ENCODE measurements at regions not wholly inside any gene's neighbourhood (a gene's known extent, or its start where the extent isn't known, plus 50 kb on each side); places are given as distances from the start of the nearest gene placed in this dataset.
A peak's percentile ranks its signal among the peaks of the same experiment; 100 is the strongest.

GRCh38 chr7:52260046-52260665 lies 775.3 kb upstream of the POM121L12 start:
- Mint-ChIP-seq H3K4me1 (ENCODE audit: low read depth, unreplicated experiment) (no peaks in the 10 kb centered on the region), H3K27me3 (ENCODE audit: unreplicated experiment) (no peaks in the 10 kb centered on the region), H3K27ac (ENCODE audit: unreplicated experiment) (no peak overlapping the region), H3K4me3 (ENCODE audit: unreplicated experiment) (no peak overlapping the region), H3K9me3 (ENCODE audit: unreplicated experiment) (peaks cover 2% of the 10 kb centered on the region), H3K36me3 (ENCODE audit: unreplicated experiment) (no peaks in the 10 kb centered on the region)
- no peak for TF ChIP-seq CTCF (IDR thresholded peaks at IDR 0.05; ENCODE audit: partially characterized antibody, unreplicated experiment)
- no peak for DNase-seq

- DNase-seq: no peak
- H3K27me3 Mint-ChIP-seq (ENCODE audit: unreplicated experiment): no peaks in the 10 kb centered on the region
- peaks cover 3% of the 10 kb centered on the region for H3K36me3 Mint-ChIP-seq (ENCODE audit: unreplicated experiment)
- no peak for TF ChIP-seq CTCF (IDR thresholded peaks at IDR 0.05; ENCODE audit: partially characterized antibody, unreplicated experiment)
- H3K4me1 Mint-ChIP-seq (ENCODE audit: low read depth, unreplicated experiment): peaks cover 7% of the 10 kb centered on the region
- no peak overlapping the region for H3K4me3 Mint-ChIP-seq (ENCODE audit: unreplicated experiment)
- no peak overlapping the region for H3K27ac Mint-ChIP-seq (ENCODE audit: unreplicated experiment)
- no peaks in the 10 kb centered on the region for H3K9me3 Mint-ChIP-seq (ENCODE audit: unreplicated experiment)
Observed at GRCh38 chr7:52257890-52258289, 777.5 kb upstream of the POM121L12 start.

- no peak for TF ChIP-seq CTCF (IDR thresholded peaks at IDR 0.05; ENCODE audit: partially characterized antibody, unreplicated experiment)
- peaks cover 2% of the 10 kb centered on the region for H3K9me3 Mint-ChIP-seq (ENCODE audit: unreplicated experiment)
- no peak overlapping the region for H3K4me3 Mint-ChIP-seq (ENCODE audit: unreplicated experiment)
- no peak for DNase-seq
- peak overlapping the region; percentile 65 for H3K27ac Mint-ChIP-seq (ENCODE audit: unreplicated experiment)
- no peaks in the 10 kb centered on the region for H3K27me3 Mint-ChIP-seq (ENCODE audit: unreplicated experiment)
- H3K4me1 Mint-ChIP-seq (ENCODE audit: low read depth, unreplicated experiment): peaks cover 9% of the 10 kb centered on the region
- peaks cover 9% of the 10 kb centered on the region for H3K36me3 Mint-ChIP-seq (ENCODE audit: unreplicated experiment)
Observed at GRCh38 chr7:52254396-52255010, 780.9 kb upstream of the POM121L12 start.

DNA sequence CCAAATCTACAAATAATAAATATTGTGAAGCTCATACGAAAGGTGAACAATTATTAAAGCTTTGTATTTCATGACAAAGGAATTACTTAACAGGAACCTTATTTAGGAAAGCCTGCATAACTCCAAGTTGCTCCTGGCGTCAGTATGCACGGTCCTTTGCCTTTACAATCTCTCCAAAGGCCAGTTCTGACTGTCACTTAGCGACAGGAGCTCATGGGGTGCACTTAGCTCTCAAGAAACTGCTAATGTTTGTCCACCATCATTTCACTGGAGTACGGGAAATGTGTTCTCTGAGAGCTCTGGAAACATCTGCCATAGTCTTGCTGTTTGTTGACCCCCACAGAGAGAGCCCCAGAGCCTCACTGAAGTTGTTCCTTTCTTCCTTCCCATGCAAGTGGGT lies 781.5 kb upstream of the POM121L12 start:
- no peak overlapping the region for H3K4me3 Mint-ChIP-seq (ENCODE audit: unreplicated experiment)
- H3K36me3 Mint-ChIP-seq (ENCODE audit: unreplicated experiment): peaks cover 9% of the 10 kb centered on the region
- no peak overlapping the region for H3K27ac Mint-ChIP-seq (ENCODE audit: unreplicated experiment)
- no peaks in the 10 kb centered on the region for H3K27me3 Mint-ChIP-seq (ENCODE audit: unreplicated experiment)
- TF ChIP-seq CTCF (IDR thresholded peaks at IDR 0.05; ENCODE audit: partially characterized antibody, unreplicated experiment): no peak
- peaks cover 2% of the 10 kb centered on the region for H3K9me3 Mint-ChIP-seq (ENCODE audit: unreplicated experiment)
- peaks cover 10% of the 10 kb centered on the region for H3K4me1 Mint-ChIP-seq (ENCODE audit: low read depth, unreplicated experiment)
- DNase-seq: no peak

GRCh38 chr7:52249741-52250140 lies 785.7 kb upstream of the POM121L12 start:
- Mint-ChIP-seq H3K36me3 (ENCODE audit: unreplicated experiment) (peaks cover 9% of the 10 kb centered on the region), H3K27ac (ENCODE audit: unreplicated experiment) (no peak overlapping the region), H3K9me3 (ENCODE audit: unreplicated experiment) (peaks cover 3% of the 10 kb centered on the region), H3K4me1 (ENCODE audit: low read depth, unreplicated experiment) (peaks cover 7% of the 10 kb centered on the region), H3K27me3 (ENCODE audit: unreplicated experiment) (no peaks in the 10 kb centered on the region), H3K4me3 (ENCODE audit: unreplicated experiment) (no peak overlapping the region)
- TF ChIP-seq CTCF (IDR thresholded peaks at IDR 0.05; ENCODE audit: partially characterized antibody, unreplicated experiment): no peak
- no peak for DNase-seq
